GM13977 (cell line): ENCODE measurements at regions not wholly inside any gene's neighbourhood (a gene's known extent, or its start where the extent isn't known, plus 50 kb on each side); places are given as distances from the start of the nearest gene placed in this dataset.

Experiments used
- DNase-seq: peaks from one replicate; pipeline ENCODE4 v3.0.0; 2012; ENCODE audit warnings: low spot score
- in situ Hi-C: fragments of 300-500 bp; cut with MboI; formaldehyde crosslinking; loops from one replicate; pipeline ENCODE4 v1.12.0; 2022; ENCODE audit warnings: low sequenced_read_pairs, low pct_unique_long_range_greater_than_20kb, mixed read lengths, inconsistent platforms; ENCODE audit not compliant: unreplicated experiment
- TF ChIP-seq, protein P1 (sequence below): IDR thresholded peaks from 2 replicates; pipeline ENCODE4 v1.5.1; 2012; ENCODE audit warnings: mild to moderate bottlenecking, control low read depth; ENCODE audit not compliant: insufficient read depth; ENCODE audit errors: extremely low read depth, missing control alignments

DNA sequence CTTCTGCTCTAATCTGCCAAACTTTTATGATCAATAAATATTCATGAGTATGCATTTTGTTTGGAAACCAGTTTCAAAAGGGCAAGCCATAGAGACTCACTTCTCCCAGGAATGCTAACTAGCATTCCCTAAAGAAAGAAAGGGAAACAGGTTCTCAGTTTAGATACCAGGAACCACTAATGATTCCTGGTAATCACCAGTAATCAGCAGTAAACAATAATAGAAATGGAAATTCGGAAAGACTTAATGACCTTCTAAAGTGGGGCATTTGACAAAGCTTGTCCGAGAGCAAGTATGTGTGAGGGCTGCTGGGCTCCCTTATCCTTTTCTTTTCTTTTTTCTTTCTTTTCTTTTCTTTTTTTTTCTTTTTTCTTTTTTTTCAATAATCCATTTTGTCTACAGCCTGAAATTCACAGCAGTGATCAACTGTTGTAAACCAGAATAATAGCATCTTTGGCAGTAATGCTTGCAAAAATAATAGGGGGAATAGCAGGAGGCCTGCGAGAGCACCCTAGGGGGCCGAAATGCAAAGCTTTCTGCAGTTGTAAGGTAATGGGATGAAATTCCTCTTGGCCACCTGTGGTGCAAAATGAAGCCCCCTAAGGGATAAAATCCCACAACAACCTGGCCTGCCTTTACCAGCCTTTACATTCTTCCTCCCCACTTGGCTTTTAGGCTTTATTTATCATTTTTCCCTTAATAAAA lies 253.2 kb downstream of the ZPLD1 start:
- no peak for DNase-seq
- TF ChIP-seq, protein P1, sequence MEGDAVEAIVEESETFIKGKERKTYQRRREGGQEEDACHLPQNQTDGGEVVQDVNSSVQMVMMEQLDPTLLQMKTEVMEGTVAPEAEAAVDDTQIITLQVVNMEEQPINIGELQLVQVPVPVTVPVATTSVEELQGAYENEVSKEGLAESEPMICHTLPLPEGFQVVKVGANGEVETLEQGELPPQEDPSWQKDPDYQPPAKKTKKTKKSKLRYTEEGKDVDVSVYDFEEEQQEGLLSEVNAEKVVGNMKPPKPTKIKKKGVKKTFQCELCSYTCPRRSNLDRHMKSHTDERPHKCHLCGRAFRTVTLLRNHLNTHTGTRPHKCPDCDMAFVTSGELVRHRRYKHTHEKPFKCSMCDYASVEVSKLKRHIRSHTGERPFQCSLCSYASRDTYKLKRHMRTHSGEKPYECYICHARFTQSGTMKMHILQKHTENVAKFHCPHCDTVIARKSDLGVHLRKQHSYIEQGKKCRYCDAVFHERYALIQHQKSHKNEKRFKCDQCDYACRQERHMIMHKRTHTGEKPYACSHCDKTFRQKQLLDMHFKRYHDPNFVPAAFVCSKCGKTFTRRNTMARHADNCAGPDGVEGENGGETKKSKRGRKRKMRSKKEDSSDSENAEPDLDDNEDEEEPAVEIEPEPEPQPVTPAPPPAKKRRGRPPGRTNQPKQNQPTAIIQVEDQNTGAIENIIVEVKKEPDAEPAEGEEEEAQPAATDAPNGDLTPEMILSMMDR, result no peak
- in situ Hi-C loops, result no loop called here

DNA sequence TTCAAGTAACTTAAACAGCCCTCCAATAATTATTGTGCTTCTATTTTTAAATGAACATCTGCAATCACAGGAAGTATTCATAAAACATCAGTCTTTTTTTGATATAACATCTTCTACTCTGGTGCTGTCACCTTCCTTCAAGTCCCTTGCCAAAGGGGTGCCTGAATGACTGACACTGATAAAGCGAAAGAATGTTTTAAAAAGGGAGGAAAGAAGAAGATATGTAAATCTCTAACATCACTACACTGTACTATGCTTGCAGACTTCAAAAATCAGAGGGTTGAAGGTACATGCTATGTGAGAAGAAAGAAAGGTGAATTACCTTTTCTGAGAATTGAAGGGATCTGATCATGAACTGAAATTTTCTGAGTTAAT lies 253.7 kb downstream of the ZPLD1 start:
- DNase-seq, result no peak
- TF ChIP-seq, protein P1, result no peak
- in situ Hi-C loops, result no loop called here

DNA sequence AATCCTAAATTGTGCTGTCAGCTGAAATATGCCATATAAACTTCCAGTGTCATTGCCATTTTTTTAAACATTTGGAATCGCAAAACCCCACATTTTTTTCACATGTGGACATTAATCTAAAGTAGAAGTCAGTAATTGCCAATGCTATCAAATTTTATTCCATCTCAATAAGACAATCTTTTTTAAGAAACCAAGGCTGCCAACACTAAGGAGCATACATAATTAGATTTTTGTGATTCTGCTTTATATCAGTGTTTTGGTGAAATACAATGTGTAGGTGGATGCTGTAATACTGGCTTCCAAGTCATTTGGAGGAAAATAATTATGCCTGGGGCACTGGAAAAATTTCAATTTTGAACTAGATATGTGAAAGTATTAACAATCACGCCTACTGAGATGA lies 256.7 kb downstream of the ZPLD1 start:
- in situ Hi-C loops, result no loop called here
- DNase-seq, result no peak
- TF ChIP-seq, protein P1, result no peak

DNA sequence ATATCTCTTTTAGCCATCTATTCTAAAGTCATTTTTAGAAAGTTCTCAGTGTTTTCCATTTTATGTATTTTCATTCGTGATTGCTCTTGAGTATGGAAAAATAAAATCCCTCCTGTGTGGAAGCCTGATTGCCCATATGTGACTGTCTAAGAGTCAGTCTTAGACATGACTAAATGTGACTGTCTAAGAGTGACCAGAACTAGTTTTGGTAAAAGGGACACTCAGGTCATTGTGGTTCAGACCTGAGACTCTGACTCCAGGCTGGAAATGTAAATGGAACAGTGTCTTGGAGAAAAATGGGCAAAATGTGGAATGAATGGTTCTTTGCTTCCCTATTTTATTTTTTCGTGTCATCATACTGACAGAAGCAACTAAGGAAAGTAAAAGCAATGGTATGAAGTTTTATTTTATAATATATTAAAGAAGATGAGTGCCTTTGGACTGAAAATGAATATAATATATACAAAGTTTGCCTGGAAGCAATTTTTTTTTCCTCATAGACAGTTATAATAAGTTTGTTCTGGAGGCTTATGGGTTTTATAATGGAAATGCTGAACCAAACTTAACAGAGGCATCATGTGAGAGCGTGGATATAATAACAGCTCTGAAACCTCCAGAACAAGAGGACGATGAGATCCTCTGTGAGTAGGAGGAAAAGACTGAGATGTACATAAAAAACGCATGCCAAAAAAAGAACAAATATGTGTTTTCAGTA lies 264.4 kb downstream of the ZPLD1 start:
- in situ Hi-C loops, result no loop called here
- TF ChIP-seq, protein P1, result no peak
- no peak for DNase-seq

DNA sequence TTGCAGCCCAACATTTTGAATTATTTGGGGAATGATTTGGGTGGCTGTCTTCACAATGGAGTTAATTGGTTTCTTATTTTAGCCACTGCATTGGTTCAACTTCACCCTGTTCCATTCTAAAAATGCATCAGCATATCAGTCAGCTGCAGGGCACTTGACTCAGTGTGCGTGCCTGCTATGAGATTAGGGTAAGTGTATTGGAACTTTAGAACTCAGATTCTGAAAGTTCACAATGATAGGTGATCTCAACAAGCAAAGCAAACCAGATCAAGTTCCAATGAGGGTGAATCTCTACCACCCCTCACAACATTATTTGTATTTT lies 265.0 kb downstream of the ZPLD1 start:
- TF ChIP-seq, protein P1, result no peak
- in situ Hi-C loops, result no loop called here
- no peak for DNase-seq

- in situ Hi-C loops, result no loop called here
- TF ChIP-seq, protein P1, result no peak
- no peak for DNase-seq
Observed at GRCh38 chr3:102712896-102713295, 278.1 kb downstream of the ZPLD1 start.
